ENCODE measurements at regions not wholly inside any gene's neighbourhood (a gene's known extent, or its start where the extent isn't known, plus 50 kb on each side); places are given as distances from the start of the nearest gene placed in this dataset.

DNA sequence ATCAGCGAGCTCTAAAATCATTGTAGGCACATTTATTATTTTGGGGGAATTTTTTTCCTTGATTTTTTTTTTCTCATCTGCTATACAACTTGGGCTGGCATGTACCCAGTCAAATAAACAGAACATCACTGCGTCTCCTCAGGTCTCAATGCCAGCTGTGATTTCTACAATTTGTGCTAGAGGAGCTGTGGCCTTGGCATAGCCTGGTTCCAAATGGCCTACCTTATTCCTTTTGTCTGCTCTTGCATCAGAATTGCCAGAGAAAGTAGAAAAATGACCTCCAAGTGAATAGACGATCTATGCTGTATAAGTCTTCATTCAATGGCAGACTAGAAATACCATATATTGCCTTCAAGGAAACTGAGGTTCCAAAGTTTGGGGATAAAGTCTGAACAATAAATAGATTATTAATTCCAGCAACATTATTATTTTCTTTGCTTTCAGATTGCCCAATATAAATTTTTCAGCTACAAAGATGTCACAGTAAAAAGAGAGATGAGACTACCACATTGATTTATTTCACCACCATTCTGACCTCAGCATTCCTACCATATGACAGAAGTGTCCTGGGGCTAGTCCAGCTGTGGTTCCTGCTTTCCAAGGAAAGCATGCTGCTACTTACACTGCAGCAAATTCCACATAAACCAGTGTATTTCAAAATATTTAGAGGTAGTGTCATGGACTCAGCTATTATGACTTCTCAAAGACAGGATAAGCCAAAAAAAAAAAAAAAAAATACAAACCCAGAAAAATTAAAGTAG is 493.9 kb upstream of the ZNF385D start:
- TF ChIP-seq, protein P1, sequence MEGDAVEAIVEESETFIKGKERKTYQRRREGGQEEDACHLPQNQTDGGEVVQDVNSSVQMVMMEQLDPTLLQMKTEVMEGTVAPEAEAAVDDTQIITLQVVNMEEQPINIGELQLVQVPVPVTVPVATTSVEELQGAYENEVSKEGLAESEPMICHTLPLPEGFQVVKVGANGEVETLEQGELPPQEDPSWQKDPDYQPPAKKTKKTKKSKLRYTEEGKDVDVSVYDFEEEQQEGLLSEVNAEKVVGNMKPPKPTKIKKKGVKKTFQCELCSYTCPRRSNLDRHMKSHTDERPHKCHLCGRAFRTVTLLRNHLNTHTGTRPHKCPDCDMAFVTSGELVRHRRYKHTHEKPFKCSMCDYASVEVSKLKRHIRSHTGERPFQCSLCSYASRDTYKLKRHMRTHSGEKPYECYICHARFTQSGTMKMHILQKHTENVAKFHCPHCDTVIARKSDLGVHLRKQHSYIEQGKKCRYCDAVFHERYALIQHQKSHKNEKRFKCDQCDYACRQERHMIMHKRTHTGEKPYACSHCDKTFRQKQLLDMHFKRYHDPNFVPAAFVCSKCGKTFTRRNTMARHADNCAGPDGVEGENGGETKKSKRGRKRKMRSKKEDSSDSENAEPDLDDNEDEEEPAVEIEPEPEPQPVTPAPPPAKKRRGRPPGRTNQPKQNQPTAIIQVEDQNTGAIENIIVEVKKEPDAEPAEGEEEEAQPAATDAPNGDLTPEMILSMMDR (IDR thresholded peaks at IDR 0.05), result no peak
- no peak for TF ChIP-seq POLR2A (IDR thresholded peaks at IDR 0.05)
